Testis (tissue), 2 donors: ENCODE measurements at regions not wholly inside any gene's neighbourhood (a gene's known extent, or its start where the extent isn't known, plus 50 kb on each side); places are given as distances from the start of the nearest gene placed in this dataset.

ENCODE experiments used
- CTCF ChIP-seq, 3 experiments: fragments of 450-650 bp in 2 of 3; fragments of 200-600 bp in 1 of 3; sonication (generic) in 1 of 3; IDR thresholded peaks; one replicate each; pipeline ENCODE4 v1.5.1; 2016 to 2019; ENCODE audit warnings: antibody characterized with exemption in 3 of 3, mild to moderate bottlenecking in 2 of 3, moderate library complexity in 1 of 3
- POLR2A ChIP-seq: fragments of 450-650 bp; IDR thresholded peaks from one replicate; pipeline ENCODE4 v1.6.1; 2017; ENCODE audit warnings: antibody characterized with exemption, mild to moderate bottlenecking, moderate library complexity

- TF ChIP-seq POLR2A (no peak), CTCF (IDR thresholded peaks at IDR 0.05) (no peak)
Observed at GRCh38 chr4:134952775-134953174, 751.2 kb upstream of the PABPC4L start.
